Keratinocyte (primary cell): ENCODE measurements at regions not wholly inside any gene's neighbourhood (a gene's known extent, or its start where the extent isn't known, plus 50 kb on each side); places are given as distances from the start of the nearest gene placed in this dataset.

Experiments
- CTCF ChIP-seq, 3 experiments: IDR thresholded peaks in 1 of 3; conservative IDR thresholded peaks in 1 of 3; optimal IDR thresholded peaks in 1 of 3; 2 replicates in 2 of 3; 3 replicates in 1 of 3; pipeline versions ENCODE3 to v1.5.1; 2011; ENCODE audit warnings: low read length in 3 of 3, mild to moderate bottlenecking in 3 of 3, moderate library complexity in 2 of 3, control low read depth in 1 of 3, inconsistent platforms in 1 of 3; ENCODE audit not compliant: insufficient read depth in 2 of 3; ENCODE audit errors: extremely low read depth in 1 of 3
- EZH2 ChIP-seq: IDR thresholded peaks from one replicate; pipeline ENCODE4 v1.6.1; 2012; ENCODE audit warnings: inconsistent platforms, mild to moderate bottlenecking, low read length, moderate library complexity

GRCh38 chr6:53727748-53728147 is 62.2 kb upstream of the KLHL31 start:
- TF ChIP-seq CTCF (optimal IDR thresholded peaks at IDR 0.05 in 1 of 3, IDR thresholded peaks at IDR 0.05 in 1 of 3, conservative IDR thresholded peaks at IDR 0.05 in 1 of 3; ENCODE audit: extremely low read depth in 1 of 3, insufficient read depth in 2 of 3, low read length in 3 of 3): no peak
- TF ChIP-seq EZH2: no peak
